Kidney capillary endothelial cell (primary cell): ENCODE measurements at regions not wholly inside any gene's neighbourhood (a gene's known extent, or its start where the extent isn't known, plus 50 kb on each side); places are given as distances from the start of the nearest gene placed in this dataset.

ENCODE experiments used
- DNase-seq: peaks from one replicate; pipeline ENCODE4 v3.0.0-alpha.2; 2018; ENCODE audit warnings: low spot score

DNA sequence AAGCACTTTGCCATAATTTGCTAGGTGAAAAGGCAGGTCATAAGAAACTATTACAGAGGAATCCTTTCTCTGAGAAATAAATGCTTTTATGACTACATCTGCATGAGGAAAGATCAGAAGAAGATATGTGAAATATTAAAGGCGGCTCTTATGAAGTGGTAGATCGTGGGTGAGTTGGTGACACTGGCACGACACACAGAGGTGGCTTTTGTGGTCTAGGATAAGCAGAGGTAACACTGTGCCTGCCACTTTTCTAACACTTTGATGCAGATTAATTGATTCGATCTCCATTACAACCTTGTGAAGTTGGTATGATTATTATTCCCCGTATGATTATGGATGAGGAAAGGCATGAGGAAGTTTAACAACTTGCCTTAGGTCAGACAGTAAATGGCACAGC lies 60.0 kb upstream of the ELK3 start:
- no peak for DNase-seq

DNA sequence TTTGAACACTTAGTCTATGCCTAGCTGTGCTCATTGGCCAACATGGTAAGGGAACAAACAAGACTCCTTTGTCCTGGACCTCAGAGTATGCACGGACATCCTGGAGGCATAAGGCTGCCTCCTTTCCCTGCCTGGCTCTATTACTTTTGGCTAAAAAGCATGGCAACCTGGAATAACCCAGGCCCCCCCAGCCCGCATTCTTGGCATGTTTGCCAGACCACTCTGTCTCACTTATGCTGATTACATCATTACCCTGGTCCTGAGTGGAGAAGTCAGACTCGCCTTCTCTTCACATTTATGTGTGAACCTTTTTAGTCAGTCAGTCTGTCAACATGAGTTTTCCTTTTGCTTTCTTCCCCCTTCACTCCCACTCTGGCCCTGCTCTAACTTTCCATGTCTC lies 58.0 kb upstream of the ELK3 start:
- no peak for DNase-seq

- no peak for DNase-seq
These were observed 57.3 kb upstream of the ELK3 start for GRCh38 chr12:96136725-96137378.

- DNase-seq, result no peak
These were observed 54.0 kb upstream of the ELK3 start for GRCh38 chr12:96140174-96140573.

DNA sequence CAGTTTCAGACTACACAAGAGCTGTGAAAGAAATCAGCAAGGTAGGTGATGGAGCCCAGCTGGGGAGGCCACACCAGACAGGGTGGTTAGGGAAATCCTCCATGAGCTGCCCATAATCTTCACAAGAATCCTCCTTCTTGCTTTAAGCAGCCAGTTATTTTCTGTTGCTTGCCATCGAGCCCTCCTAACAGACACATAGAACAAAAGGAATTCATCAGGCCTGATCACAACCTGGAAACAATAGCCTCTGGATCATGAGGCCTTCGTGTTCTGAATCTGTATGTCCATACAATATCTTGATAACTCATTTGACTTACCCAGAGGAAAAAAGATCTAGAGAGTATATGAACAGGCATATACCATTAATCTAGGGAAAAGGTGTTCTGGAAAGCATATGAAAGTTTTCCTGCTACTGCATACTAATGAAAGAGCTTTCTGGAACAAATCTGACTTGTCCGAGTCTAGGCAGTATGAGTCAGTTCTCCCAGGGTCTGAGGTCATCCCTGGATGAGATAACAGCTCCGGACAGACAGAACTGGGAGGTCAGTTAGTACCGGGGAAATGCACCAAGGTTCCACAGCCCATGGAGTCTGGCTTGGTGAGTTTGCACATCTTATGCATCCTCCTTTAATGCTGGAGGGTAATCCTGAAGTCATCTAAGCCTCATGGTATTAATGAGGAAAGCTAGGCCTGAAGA lies 52.8 kb upstream of the ELK3 start:
- peak; percentile 80 for DNase-seq

DNA sequence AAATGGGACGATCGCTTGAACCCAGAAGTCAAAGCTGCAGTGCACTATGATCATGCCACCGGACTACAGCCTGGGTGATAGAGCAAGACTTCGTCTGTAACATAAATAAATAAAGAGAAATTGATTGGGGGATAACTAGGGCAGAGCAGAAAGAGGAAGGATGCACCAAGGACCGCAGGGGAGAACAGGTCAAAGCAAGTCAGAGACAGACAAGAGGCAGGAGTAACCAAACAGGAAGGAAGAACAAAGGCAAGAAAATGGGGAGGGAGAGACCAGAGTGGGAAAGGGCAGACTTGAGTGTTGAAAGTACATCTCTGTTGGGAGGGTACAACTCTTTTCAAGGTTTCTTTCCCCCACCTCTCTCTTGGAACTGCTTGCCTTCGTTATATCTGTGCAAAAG lies 50.8 kb upstream of the ELK3 start:
- DNase-seq, result no peak

DNA sequence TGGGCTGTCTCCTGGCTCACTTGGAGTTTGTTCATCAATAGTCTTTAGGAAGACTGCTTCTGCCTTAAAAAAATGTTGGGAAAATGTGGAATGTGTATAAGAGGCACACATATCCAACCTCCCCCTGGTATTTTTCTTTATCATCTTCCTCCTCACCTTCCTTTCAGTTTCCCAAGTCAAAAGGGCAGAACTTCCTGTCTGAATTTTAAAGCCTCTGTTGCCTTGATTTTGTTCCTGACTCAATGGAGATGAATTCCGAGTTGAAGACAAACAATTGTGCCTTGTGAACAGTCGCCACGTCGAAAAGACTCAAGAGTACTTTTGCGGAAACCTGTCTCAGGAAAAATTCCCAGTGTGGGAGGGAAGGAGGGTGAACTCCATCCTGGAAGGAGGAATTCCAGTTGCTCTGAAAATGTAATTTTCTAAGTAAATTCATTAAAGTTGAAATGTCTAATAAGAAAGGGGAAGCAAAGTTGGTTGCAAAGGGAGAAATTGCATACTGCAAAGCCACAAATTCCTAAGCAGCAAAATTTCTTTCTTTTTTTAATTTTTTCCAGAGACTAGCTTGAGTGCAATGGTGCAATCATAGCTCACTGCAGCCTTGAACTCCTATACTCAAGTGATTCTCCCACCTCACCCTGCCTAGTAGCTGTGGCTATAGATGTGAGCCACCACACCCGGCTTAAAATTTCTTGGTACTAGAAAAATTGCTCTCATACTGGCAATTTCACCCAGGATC lies 50.2 kb upstream of the ELK3 start:
- DNase-seq, result peak; percentile 87
